IPS DF 4.7 (cell line): ENCODE measurements at regions not wholly inside any gene's neighbourhood (a gene's known extent, or its start where the extent isn't known, plus 50 kb on each side); places are given as distances from the start of the nearest gene placed in this dataset.

Experiments used
- DNase-seq: peaks from one replicate; pipeline ENCODE4 v3.0.0-alpha.2; 2013; ENCODE audit warnings: low spot score; ENCODE audit errors: extremely low read depth

GRCh38 chr2:58539973-58540372 is 298.8 kb upstream of the FANCL start:
- peak; percentile 87 for DNase-seq

GRCh38 chr2:58535990-58536389 is 294.9 kb upstream of the FANCL start:
- DNase-seq: no peak

- DNase-seq: peak; percentile 90
Observed at GRCh38 chr2:58535182-58535581, 294.1 kb upstream of the FANCL start.

- no peak for DNase-seq
Observed at GRCh38 chr2:58533376-58533775, 292.3 kb upstream of the FANCL start.

- no peak for DNase-seq
Observed at GRCh38 chr2:58532641-58533040, 291.5 kb upstream of the FANCL start.

- no peak for DNase-seq
Observed at GRCh38 chr2:58527647-58528046, 286.5 kb upstream of the FANCL start.

GRCh38 chr2:58521803-58522554 is 280.9 kb upstream of the FANCL start:
- DNase-seq: no peak

GRCh38 chr2:58520903-58521302 is 279.8 kb upstream of the FANCL start:
- no peak for DNase-seq

- DNase-seq: no peak
Observed at GRCh38 chr2:58517881-58518280, 276.8 kb upstream of the FANCL start.

- DNase-seq: no peak
Observed at GRCh38 chr2:58516695-58517094, 275.6 kb upstream of the FANCL start.

GRCh38 chr2:58515827-58516573 is 274.9 kb upstream of the FANCL start:
- no peak for DNase-seq

GRCh38 chr2:58514252-58514651 is 273.1 kb upstream of the FANCL start:
- no peak for DNase-seq

- DNase-seq: no peak
Observed at GRCh38 chr2:58512878-58513277, 271.8 kb upstream of the FANCL start.

- no peak for DNase-seq
Observed at GRCh38 chr2:58508006-58508405, 266.9 kb upstream of the FANCL start.

GRCh38 chr2:58503918-58504317 is 262.8 kb upstream of the FANCL start:
- DNase-seq: no peak

GRCh38 chr2:58502931-58503330 is 261.8 kb upstream of the FANCL start:
- no peak for DNase-seq

GRCh38 chr2:58501371-58502160 is 260.4 kb upstream of the FANCL start:
- DNase-seq: no peak

- DNase-seq: peak; percentile 95
Observed at GRCh38 chr2:58497168-58497567, 256.0 kb upstream of the FANCL start.

GRCh38 chr2:58495806-58496205 is 254.7 kb upstream of the FANCL start:
- no peak for DNase-seq

- no peak for DNase-seq
Observed at GRCh38 chr2:58494071-58494501, 253.0 kb upstream of the FANCL start.

GRCh38 chr2:58484629-58485028 is 243.5 kb upstream of the FANCL start:
- no peak for DNase-seq

GRCh38 chr2:58484221-58484620 is 243.1 kb upstream of the FANCL start:
- DNase-seq: no peak
